K562 (cell line): ENCODE measurements at regions not wholly inside any gene's neighbourhood (a gene's known extent, or its start where the extent isn't known, plus 50 kb on each side); places are given as distances from the start of the nearest gene placed in this dataset.

Experiments used
- KLF10 ChIP-seq: fragments of 250-450 bp; sonication (Bioruptor Pico); IDR thresholded peaks from 2 replicates; pipeline ENCODE4 v1.6.1; 2021; ENCODE audit warnings: matching md5 sums
- TAF9B ChIP-seq: fragments of 450-650 bp; IDR thresholded peaks from 2 replicates; pipeline ENCODE4 v1.6.1; 2018; ENCODE audit warnings: mild to moderate bottlenecking; ENCODE audit not compliant: partially characterized antibody
- TF ChIP-seq, protein P1 (sequence below), 2 experiments: fragments of 450-650 bp in 1 of 2; sonication (generic) in 1 of 2; formaldehyde crosslinking in 1 of 2; IDR thresholded peaks; 2 replicates each; pipeline versions ENCODE4 v1.7.1 to v1.9.0; 2016 to 2022; ENCODE audit warnings: inconsistent platforms in 1 of 2, mild to moderate bottlenecking in 1 of 2, missing genetic modification reagents in 1 of 2
- TF ChIP-seq, protein P2 (sequence below): fragments of 450-650 bp; IDR thresholded peaks from 2 replicates; pipeline ENCODE4 v1.6.1; 2016; ENCODE audit warnings: low read depth, mild to moderate bottlenecking, moderate library complexity

DNA sequence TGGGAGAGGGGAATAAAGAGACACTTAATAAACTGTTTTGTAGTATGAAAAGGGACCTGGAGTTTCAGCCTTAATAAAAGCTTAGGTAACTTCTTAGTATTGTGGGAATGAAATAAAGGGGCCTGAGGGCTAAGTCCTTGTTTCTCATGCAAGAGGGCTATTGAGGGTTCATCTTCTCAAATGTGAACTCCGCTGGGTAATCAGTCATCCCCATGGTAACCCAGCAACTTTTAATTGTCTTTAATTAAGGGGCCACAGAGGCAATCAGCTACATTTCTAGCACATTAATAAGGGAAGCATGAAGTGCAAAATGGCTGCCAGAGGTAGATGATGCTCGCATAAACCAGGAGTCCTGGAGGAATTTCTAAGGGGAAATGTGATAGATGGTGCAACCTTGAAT is 1784.2 kb upstream of the CELF4 start (continued):
- TF ChIP-seq, protein P1, sequence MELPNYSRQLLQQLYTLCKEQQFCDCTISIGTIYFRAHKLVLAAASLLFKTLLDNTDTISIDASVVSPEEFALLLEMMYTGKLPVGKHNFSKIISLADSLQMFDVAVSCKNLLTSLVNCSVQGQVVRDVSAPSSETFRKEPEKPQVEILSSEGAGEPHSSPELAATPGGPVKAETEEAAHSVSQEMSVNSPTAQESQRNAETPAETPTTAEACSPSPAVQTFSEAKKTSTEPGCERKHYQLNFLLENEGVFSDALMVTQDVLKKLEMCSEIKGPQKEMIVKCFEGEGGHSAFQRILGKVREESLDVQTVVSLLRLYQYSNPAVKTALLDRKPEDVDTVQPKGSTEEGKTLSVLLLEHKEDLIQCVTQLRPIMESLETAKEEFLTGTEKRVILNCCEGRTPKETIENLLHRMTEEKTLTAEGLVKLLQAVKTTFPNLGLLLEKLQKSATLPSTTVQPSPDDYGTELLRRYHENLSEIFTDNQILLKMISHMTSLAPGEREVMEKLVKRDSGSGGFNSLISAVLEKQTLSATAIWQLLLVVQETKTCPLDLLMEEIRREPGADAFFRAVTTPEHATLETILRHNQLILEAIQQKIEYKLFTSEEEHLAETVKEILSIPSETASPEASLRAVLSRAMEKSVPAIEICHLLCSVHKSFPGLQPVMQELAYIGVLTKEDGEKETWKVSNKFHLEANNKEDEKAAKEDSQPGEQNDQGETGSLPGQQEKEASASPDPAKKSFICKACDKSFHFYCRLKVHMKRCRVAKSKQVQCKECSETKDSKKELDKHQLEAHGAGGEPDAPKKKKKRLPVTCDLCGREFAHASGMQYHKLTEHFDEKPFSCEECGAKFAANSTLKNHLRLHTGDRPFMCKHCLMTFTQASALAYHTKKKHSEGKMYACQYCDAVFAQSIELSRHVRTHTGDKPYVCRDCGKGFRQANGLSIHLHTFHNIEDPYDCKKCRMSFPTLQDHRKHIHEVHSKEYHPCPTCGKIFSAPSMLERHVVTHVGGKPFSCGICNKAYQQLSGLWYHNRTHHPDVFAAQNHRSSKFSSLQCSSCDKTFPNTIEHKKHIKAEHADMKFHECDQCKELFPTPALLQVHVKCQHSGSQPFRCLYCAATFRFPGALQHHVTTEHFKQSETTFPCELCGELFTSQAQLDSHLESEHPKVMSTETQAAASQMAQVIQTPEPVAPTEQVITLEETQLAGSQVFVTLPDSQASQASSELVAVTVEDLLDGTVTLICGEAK (IDR thresholded peaks at IDR 0.05) = no peak
- TF ChIP-seq, protein P1 (CRISPR knock-in tag; IDR thresholded peaks at IDR 0.05) = no peak
- no peak for TF ChIP-seq KLF10 (CRISPR knock-in tag)
- TF ChIP-seq, protein P2, sequence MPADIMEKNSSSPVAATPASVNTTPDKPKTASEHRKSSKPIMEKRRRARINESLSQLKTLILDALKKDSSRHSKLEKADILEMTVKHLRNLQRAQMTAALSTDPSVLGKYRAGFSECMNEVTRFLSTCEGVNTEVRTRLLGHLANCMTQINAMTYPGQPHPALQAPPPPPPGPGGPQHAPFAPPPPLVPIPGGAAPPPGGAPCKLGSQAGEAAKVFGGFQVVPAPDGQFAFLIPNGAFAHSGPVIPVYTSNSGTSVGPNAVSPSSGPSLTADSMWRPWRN = no peak
- no peak for TF ChIP-seq TAF9B
